GM19395 (cell line): ENCODE measurements at regions not wholly inside any gene's neighbourhood (a gene's known extent, or its start where the extent isn't known, plus 50 kb on each side); places are given as distances from the start of the nearest gene placed in this dataset.
"Not testable (repeated sequence)": the region's sequence is repeated elsewhere in the genome, so short reads cannot be mapped to it uniquely, and the experiment has no call there.

Source experiments
- ATAC-seq: cut with Tn5 transposase; IDR thresholded peaks from one replicate; pipeline ENCODE4 v1.9.1; 2021; ENCODE audit warnings: mild to moderate bottlenecking, moderate library complexity; ENCODE audit not compliant: unreplicated experiment

- ATAC-seq, result no peak
These were observed 56.2 kb downstream of the PABPC4L start for GRCh38 chr4:134145369-134145768.

GRCh38 chr4:134144337-134144736 lies 57.3 kb downstream of the PABPC4L start:
- no peak for ATAC-seq

- no peak for ATAC-seq
These were observed 59.9 kb downstream of the PABPC4L start for GRCh38 chr4:134141728-134142127.

GRCh38 chr4:134139188-134139587 lies 62.4 kb downstream of the PABPC4L start:
- ATAC-seq, result no peak

- ATAC-seq, result no peak
These were observed 69.4 kb downstream of the PABPC4L start for GRCh38 chr4:134132086-134132783.

GRCh38 chr4:134126955-134127354 lies 74.6 kb downstream of the PABPC4L start:
- ATAC-seq, result no peak

- ATAC-seq, result no peak
These were observed 75.5 kb downstream of the PABPC4L start for GRCh38 chr4:134126000-134126560.

- ATAC-seq, result no peak
These were observed 78.7 kb downstream of the PABPC4L start for GRCh38 chr4:134122903-134123302.

- ATAC-seq, result no peak
These were observed 84.0 kb downstream of the PABPC4L start for GRCh38 chr4:134117392-134118183.

GRCh38 chr4:134089885-134090284 lies 111.7 kb downstream of the PABPC4L start:
- ATAC-seq, result no peak

- no peak for ATAC-seq
These were observed 116.1 kb downstream of the PABPC4L start for GRCh38 chr4:134085496-134085895.

GRCh38 chr4:134079085-134079484 lies 122.5 kb downstream of the PABPC4L start:
- ATAC-seq, result not testable (repeated sequence)

- peak; percentile 75 for ATAC-seq
These were observed 123.2 kb downstream of the PABPC4L start for GRCh38 chr4:134078230-134078914.

GRCh38 chr4:134073711-134074110 lies 127.9 kb downstream of the PABPC4L start:
- no peak for ATAC-seq

- no peak for ATAC-seq
These were observed 129.5 kb downstream of the PABPC4L start for GRCh38 chr4:134072137-134072536.

GRCh38 chr4:134070174-134070573 lies 131.4 kb downstream of the PABPC4L start:
- ATAC-seq, result no peak

- ATAC-seq, result no peak
These were observed 144.2 kb downstream of the PABPC4L start for GRCh38 chr4:134057356-134057755.

- not testable (repeated sequence) for ATAC-seq
These were observed 155.4 kb downstream of the PABPC4L start for GRCh38 chr4:134046221-134046620.

GRCh38 chr4:134045411-134045810 lies 156.2 kb downstream of the PABPC4L start:
- ATAC-seq, result no peak

- no peak for ATAC-seq
These were observed 158.3 kb downstream of the PABPC4L start for GRCh38 chr4:134043266-134043665.

GRCh38 chr4:134028421-134028820 lies 173.2 kb downstream of the PABPC4L start:
- ATAC-seq, result no peak
